Glutamatergic neuron (in vitro differentiated cells): ENCODE measurements at regions not wholly inside any gene's neighbourhood (a gene's known extent, or its start where the extent isn't known, plus 50 kb on each side); places are given as distances from the start of the nearest gene placed in this dataset.

Experiments
- DNase-seq: peaks from one replicate; pipeline ENCODE4 v3.0.0; 2022
- H3K27ac Mint-ChIP-seq: one replicate; pipeline ENCODE4 v1.8.0; 2020; ENCODE audit warnings: mild to moderate bottlenecking, mixed read lengths, inconsistent platforms; ENCODE audit not compliant: unreplicated experiment
- H3K27me3 Mint-ChIP-seq: one replicate; pipeline ENCODE4 v1.8.0; 2020; ENCODE audit warnings: mild to moderate bottlenecking, moderate library complexity, mixed read lengths, inconsistent platforms; ENCODE audit not compliant: unreplicated experiment
- H3K36me3 Mint-ChIP-seq: one replicate; pipeline ENCODE4 v1.8.0; 2020; ENCODE audit warnings: mild to moderate bottlenecking, mixed read lengths, inconsistent platforms; ENCODE audit not compliant: unreplicated experiment
- H3K4me1 Mint-ChIP-seq: one replicate; pipeline ENCODE4 v1.8.0; 2020; ENCODE audit warnings: mild to moderate bottlenecking, low read depth, mixed read lengths, inconsistent platforms; ENCODE audit not compliant: unreplicated experiment
- H3K4me3 Mint-ChIP-seq: one replicate; pipeline ENCODE4 v1.8.0; 2020; ENCODE audit warnings: mild to moderate bottlenecking, mixed read lengths, inconsistent platforms; ENCODE audit not compliant: unreplicated experiment
- H3K9me3 Mint-ChIP-seq: one replicate; pipeline ENCODE4 v1.8.0; 2020; ENCODE audit warnings: mild to moderate bottlenecking, moderate library complexity, mixed read lengths, inconsistent platforms; ENCODE audit not compliant: unreplicated experiment
- CTCF ChIP-seq: fragments of 200-600 bp; sonication (generic); IDR thresholded peaks from one replicate; pipeline ENCODE4 v1.5.0; 2021; ENCODE audit not compliant: partially characterized antibody, unreplicated experiment

DNA sequence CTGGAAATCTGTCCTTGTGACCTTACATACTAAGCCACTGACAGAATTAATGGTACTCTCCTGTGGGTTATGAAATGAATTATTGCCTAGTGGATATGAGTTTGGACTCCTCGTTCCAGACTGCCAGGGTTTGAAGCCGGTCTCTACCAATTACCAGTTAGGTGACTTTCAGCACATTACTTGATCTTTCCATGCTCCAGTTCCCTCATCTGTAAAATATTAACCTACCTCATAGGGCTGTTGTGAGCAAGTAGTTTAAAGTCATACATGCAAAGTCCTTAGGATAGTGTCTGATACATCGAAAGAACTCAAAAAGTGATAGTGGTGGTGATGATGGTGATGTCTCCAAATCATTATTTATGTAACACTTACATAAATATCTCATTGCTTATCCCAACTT is 373.5 kb upstream of the ARX start:
- H3K27me3 Mint-ChIP-seq = no peaks in the 10 kb centered on the region

GRCh38 chrX:25383196-25383595 is 367.4 kb upstream of the ARX start:
- H3K4me3 Mint-ChIP-seq = no peak overlapping the region

More for the DNA sequence above, 373.5 kb upstream of the ARX start:
- Mint-ChIP-seq H3K36me3 (no peaks in the 10 kb centered on the region), H3K9me3 (no peaks in the 10 kb centered on the region), H3K4me1 (no peaks in the 10 kb centered on the region), H3K4me3 (no peak overlapping the region), H3K27ac (no peak overlapping the region)
- TF ChIP-seq CTCF = no peak
- DNase-seq = no peak

GRCh38 chrX:25356456-25356855 is 340.7 kb upstream of the ARX start:
- no peak overlapping the region for H3K27ac Mint-ChIP-seq
- no peaks in the 10 kb centered on the region for H3K27me3 Mint-ChIP-seq
- no peak for TF ChIP-seq CTCF
- DNase-seq = no peak
- H3K4me3 Mint-ChIP-seq = no peak overlapping the region
- H3K9me3 Mint-ChIP-seq = peaks cover 1% of the 10 kb centered on the region
- H3K4me1 Mint-ChIP-seq = peaks cover 5% of the 10 kb centered on the region
- H3K36me3 Mint-ChIP-seq = peaks cover 5% of the 10 kb centered on the region

More at GRCh38 chrX:25383196-25383595, 367.4 kb upstream of the ARX start:
- Mint-ChIP-seq H3K36me3 (no peaks in the 10 kb centered on the region), H3K27me3 (no peaks in the 10 kb centered on the region), H3K27ac (no peak overlapping the region), H3K9me3 (no peaks in the 10 kb centered on the region), H3K4me1 (no peaks in the 10 kb centered on the region)
- TF ChIP-seq CTCF = no peak
- no peak for DNase-seq

GRCh38 chrX:25344161-25344936 is 328.6 kb upstream of the ARX start:
- DNase-seq = peak; percentile 34
- H3K4me3 Mint-ChIP-seq = no peak overlapping the region
- H3K9me3 Mint-ChIP-seq = peaks cover 3% of the 10 kb centered on the region
- no peaks in the 10 kb centered on the region for H3K36me3 Mint-ChIP-seq
- no peak for TF ChIP-seq CTCF
- H3K4me1 Mint-ChIP-seq = peaks cover 7% of the 10 kb centered on the region
- peaks cover 2% of the 10 kb centered on the region for H3K27me3 Mint-ChIP-seq
- H3K27ac Mint-ChIP-seq = peak overlapping the region; percentile 78

DNA sequence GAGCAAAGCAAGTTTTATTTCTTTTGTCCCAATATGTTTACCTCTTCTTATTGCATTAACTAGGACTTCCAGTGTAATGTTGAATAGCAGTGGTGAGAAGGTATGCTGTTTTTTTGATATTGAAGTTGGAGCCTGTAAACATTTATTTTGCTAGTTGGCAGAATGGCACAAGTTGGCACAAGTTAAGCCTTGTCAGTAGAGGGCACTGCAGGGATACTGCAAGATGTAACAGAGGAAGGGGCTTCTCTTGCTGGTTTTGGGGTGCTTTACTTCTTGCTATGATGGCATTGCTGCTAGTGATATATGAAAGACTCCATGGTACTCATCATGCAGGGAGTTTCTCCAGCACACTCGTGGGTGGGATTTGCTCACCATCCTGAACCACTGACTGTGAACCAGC is 327.3 kb upstream of the ARX start:
- TF ChIP-seq CTCF = no peak
- no peaks in the 10 kb centered on the region for H3K36me3 Mint-ChIP-seq
- H3K4me3 Mint-ChIP-seq = no peak overlapping the region
- H3K4me1 Mint-ChIP-seq = peaks cover 7% of the 10 kb centered on the region
- DNase-seq = no peak
- H3K27me3 Mint-ChIP-seq = peaks cover 2% of the 10 kb centered on the region
- H3K27ac Mint-ChIP-seq = no peak overlapping the region
- H3K9me3 Mint-ChIP-seq = peaks cover 3% of the 10 kb centered on the region
